CD4-positive, alpha-beta T cell treated with Interleukin-10 for 1 hour (primary cell): ENCODE measurements at regions not wholly inside any gene's neighbourhood (a gene's known extent, or its start where the extent isn't known, plus 50 kb on each side); places are given as distances from the start of the nearest gene placed in this dataset.
"Not testable (repeated sequence)": the region's sequence is repeated elsewhere in the genome, so short reads cannot be mapped to it uniquely, and the experiment has no call there.

Source experiments
- DNase-seq: peaks from one replicate; pipeline ENCODE4 v3.0.0-alpha.2; 2020

GRCh38 chr2:51795248-51795888 lies 763.4 kb upstream of the NRXN1 start:
- no peak for DNase-seq

DNA sequence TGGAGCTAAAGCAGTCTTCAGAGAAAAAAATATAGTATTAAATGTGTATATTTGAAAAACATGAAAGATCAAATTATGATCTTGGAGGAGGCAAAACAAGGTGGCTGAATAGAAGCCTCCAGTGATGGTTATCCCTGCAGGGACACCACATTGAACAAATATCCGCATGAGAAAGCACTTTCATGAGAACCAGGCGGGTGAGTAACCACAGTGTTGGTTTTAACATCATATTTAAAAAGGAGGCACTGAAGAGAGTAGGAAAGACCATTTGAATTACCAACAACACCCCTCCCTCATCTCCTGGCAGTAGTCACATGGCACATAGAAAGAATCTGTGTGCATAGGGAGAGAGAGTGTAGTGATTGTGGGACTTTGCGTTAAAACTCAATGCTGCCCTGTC lies 759.6 kb upstream of the NRXN1 start:
- DNase-seq: no peak

DNA sequence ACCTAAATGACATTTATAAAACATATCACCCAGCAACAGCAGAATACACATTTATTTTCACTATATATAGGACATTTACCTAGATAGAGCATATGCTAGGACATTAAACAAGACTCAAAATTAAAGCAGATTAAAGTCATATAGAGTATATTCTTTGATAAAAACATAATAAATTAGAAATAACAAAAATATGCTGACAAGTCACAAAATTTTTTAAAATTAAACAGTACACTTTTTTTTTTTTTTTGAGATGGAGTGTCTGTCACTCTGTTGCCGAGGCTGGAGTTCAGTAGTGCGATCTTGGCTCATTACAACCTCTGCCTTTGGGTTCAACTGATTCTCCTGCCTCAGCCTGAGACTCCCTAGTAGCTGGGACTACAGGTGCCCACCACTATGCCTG lies 758.9 kb upstream of the NRXN1 start:
- DNase-seq: no peak

DNA sequence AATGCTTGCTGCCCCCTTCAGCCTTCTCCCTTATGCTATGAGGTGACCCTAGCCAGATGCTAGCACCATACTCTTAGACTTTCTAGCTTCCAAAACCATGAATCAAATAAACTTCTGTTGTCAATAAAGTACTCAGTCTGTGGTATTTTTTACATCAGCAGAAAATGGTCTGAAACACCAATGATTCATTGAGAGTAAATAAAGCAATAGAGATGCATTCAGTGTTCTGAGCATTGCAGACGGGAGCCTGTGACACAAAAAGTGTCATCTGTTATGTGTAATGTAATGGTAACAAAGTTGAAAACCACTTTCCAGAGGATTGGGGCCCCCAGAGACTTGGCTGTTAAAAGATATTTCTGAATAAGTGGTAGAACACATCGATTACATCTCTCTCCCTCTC lies 758.0 kb upstream of the NRXN1 start:
- no peak for DNase-seq

DNA sequence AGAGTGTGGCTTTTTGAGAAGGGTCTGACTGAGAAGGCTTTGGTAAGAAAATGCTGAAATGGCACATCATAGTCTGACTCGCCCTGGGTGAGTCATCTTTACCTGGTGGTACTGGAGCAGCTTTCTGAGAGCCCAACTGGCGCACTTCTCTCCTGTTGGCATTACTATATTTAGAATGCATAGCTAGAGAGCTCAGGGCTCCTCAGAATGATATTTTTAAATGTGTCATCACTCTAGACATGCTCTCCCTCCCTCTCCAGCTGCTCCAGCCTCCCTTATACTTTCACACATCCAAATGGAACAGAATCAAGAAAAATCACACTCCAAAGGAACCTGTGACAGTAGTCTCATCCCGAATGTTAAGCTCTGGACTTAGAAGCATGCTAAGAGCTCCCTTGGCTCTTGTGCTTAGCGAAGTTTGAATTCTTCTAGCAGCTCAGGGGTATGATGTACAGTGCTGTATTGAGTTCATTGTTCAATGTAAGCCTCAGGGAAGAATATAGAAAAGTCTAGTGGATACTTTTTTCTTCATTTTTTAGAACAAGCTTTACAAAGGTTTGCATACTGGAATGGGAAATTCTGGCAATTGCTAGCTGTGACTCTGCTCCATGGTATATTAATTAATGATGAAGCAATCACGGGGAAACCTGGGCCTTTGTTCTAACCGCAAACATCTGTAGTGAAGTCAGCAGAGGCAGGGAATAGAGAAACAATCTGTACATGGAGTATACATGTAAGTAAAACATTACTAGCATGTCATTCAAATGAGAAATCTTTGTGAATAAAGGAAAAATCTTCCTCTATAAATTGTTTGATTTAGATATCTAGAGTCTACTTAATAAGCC lies 751.2 kb upstream of the NRXN1 start:
- no peak for DNase-seq

- no peak for DNase-seq
These were observed 749.8 kb upstream of the NRXN1 start for GRCh38 chr2:51781691-51782090.

DNA sequence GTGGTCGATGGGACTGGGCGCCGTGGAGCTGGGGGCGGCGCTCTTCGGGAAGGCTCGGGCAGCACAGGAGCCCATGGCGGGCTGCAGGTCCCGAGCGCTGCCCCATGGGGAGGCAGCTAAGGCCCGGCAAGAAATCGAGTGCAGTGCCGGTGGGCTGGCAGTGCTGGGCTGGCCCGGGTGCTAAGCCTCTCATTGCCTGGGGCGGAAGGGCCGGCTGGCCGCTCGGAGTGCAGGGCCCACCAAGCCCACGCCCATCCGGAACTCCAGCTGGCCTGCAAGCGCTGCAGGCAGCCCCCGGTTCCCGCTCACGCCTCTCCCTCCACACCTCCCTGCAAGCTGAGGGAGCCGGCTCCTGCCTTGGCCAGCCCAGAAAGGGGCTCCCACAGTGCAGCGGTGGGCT lies 748.4 kb upstream of the NRXN1 start:
- no peak for DNase-seq

DNA sequence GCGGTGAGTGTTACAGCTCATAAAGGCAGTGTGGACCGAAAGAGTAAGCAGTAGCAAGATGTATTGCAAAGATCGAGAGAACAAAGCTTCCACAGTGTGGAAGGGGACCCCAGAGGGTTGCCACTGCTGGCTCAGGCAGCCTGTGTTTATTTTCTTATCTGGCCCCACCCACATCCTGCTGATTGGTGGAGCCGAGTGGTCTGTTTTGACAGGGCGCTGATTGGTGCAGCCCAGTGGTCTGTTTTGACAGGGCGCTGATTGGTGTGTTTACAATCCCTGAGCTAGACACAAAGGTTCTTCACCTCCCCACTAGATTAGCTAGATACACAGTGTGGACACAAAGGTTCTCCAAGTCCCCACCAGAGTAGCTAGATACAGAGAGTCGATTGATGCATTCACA lies 747.8 kb upstream of the NRXN1 start:
- not testable (repeated sequence) for DNase-seq

DNA sequence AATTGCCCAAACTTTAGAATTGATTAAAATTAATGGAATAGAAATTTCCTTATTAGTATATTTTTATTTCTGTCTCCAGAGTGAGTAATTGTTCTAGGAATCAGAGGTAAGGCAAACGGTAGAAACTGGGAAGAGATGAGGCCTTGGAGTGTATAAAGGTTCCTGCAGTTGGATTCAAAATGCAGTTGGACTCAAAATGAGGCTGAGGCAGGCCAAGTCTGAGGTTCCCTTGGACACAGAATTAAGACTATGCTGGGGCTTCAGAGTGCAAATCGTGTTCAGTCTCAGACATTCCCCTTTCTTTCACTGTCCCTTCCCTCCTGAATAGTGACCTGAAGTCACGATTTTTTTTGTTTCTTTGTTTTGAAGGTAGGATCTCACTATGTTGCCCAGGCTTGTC lies 746.9 kb upstream of the NRXN1 start:
- DNase-seq: no peak

DNA sequence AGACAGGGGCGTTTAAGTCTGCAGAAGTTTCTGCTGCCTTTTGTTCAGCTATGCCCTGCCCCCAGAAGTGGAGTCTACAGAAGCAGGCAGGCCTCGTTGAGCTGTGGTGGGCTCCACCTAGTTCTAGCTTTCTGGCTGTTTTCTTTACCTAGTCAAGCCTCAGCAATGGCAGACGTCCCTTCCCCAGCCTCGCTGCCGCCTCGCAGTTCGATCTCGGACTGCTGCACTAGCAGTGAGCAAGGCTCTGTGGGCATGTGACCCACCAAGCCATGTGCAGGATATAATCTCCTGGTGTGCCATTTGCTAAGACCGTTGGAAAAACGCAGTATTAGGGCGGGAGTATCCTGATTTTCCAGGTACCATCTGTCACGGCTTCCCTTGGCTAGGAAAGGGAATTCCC lies 742.7 kb upstream of the NRXN1 start:
- not testable (repeated sequence) for DNase-seq

DNA sequence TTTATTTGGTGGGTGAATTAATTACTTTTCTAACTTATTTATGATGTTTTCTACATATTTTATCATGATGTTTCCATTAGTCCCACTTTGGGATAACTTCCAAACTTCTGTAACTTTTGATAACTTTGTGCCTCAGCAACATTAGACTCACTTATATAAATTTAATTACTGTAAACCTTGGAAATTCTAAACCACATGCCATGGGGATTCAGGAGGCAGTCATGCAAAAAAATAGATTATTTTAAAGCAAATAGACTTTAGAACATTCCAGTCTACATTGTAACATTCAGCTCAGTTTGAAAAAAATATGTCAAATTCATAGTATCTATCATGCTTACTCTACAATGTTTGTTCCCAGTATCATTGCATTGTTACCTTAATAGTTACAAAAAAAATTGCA lies 728.5 kb upstream of the NRXN1 start:
- no peak for DNase-seq

- DNase-seq: no peak
These were observed 726.1 kb upstream of the NRXN1 start for GRCh38 chr2:51758081-51758480.

- DNase-seq: no peak
These were observed 702.2 kb upstream of the NRXN1 start for GRCh38 chr2:51734115-51734514.

DNA sequence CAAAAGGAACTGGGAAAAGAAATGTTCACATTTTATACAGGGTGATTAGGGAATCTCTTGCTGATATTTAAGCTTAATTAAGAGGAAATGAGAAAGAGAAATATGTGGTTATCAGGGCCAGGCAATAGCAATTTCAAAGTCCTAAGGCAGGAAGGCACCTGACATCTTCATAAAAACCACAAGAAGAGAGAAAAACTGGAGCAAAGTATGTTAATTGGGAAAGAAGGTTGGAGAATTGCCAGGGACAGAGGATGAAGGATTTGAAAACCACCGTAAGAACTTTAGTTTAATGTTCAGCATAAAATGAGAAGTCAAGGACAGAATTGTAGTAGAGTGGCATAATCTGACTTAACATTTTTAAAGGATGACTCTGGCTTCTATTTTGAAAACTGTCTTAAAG lies 691.8 kb upstream of the NRXN1 start:
- DNase-seq: no peak

DNA sequence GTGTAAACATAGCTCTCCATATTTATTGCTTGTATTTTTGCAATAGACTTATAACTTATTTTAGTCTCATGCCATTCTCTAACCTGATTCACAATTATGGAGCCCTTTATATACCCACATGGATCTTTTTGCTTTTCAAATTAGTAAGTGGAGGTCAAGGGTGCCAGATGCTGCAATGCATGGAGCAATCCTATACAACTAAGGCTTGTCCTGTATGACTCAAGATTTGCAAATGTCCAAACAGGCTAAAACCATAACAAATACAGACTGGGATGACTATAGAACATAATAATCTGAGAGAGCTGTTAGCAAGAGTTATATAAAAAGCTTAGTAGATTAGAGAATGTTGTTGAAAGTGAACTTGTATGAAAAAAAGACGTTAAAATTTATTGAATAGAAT lies 690.4 kb upstream of the NRXN1 start:
- DNase-seq: no peak

DNA sequence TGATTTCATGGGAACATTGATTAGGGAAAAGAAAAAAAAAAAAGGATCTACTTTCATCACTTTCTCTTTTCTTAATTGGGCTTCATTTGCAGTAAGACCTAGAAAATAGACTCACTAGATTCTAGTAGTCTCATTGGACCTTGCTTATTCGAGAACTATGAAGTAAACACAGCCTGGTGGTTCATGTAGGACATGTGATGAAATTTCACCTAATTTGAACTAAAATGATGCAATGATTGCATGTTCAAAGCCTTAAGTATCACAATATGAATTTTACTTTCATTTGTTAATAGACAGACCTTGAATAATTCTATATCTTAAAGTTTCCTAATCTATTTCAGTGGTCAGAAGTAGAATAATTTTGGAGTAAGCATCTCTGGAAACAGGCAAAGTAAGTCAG lies 688.9 kb upstream of the NRXN1 start:
- no peak for DNase-seq

DNA sequence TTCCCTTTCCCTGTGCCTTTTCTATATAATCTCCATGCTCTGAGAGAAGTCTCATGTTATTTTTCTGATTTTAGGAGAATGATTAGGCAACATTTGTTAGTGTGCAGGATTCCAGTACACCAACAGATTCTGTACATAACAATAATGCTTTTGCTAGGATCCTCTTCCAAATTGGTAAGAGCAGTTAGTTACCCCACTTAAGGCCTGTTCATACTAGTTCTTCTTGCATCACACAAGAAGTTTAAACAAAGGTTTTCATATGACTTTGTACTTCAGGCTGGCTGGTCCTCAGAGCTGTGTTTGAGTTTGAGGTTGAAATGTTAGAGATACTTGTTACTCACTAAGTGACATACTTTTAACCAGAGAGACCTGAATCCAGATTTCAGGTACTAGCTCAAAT lies 686.9 kb upstream of the NRXN1 start:
- DNase-seq: no peak

DNA sequence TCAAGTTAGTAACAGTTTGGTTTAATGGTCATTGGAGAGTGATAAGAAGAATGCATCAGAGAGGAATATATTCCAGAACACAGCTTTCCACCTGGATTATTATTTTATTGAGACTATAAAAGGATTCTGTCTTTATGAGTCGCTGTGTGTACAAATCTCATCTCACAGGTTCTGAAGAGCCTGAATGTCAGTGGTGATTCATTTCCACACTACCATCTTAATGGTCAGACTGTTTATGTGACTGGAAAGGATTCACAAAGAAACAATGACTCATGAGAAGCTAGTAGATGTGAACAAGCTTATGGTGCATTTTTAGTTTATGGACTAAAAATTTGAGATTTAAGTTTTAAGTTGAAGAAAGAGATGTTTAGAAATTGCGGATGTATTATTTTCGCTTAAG lies 685.4 kb upstream of the NRXN1 start:
- no peak for DNase-seq

DNA sequence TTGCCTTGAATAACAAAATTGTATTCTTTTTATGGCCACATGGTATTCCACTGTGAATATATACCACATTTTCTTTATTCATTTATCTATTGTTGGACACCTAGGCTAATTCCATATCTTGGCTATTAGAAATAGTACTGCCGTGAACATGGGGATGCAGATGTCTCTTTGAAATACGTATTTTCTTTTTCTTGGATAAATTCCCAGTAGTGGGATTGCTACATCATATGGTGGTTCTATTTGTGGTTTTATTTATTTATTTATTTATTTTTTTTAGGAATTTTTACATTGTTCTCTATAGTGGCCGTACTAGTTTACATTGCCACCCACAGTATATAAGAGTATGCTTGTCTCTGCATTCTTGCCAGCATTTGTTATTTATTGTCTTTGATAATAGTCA lies 679.8 kb upstream of the NRXN1 start:
- no peak for DNase-seq

GRCh38 chr2:51710222-51710621 lies 678.3 kb upstream of the NRXN1 start:
- DNase-seq: no peak

DNA sequence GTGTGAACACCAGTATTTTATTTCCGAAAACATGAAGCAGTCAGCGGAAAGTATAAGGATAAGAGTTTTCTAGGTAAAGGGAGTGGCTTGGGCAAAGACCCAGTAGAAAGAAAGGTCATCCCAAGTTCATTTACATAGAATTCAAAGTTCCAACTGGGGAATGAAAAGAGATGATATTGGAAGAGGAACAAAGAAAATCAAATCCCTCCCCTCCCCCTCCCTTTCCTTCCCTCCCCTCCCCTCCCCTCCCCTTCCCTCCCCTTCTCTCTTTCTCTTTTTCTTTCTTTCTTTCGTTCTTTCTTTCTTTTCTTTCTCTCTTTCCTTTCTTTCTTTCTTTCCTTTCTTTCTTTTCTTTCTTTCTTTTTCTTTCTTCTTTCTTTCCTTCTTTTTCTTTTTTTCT lies 675.7 kb upstream of the NRXN1 start:
- DNase-seq: no peak

- DNase-seq: no peak
These were observed 674.3 kb upstream of the NRXN1 start for GRCh38 chr2:51706220-51706619.

GRCh38 chr2:51705417-51705816 lies 673.5 kb upstream of the NRXN1 start:
- DNase-seq: no peak

DNA sequence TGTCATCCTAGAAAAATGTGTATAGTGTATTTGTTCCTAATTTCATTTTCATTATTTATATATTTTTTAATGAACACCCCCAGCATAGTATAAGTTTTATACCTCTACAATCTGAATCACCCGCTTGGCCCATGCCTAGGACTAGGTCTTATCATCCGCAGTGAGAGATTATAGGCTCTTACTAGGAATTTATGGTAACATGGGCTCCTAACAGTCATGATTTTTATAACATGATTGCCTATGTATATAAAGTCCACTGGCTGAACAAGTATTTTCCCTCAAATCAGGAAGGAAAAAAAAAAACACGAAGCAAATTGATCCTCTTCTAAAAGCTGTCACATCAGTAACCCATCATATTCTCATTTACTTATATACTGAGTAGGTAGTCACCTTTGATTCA lies 666.1 kb upstream of the NRXN1 start:
- DNase-seq: no peak

DNA sequence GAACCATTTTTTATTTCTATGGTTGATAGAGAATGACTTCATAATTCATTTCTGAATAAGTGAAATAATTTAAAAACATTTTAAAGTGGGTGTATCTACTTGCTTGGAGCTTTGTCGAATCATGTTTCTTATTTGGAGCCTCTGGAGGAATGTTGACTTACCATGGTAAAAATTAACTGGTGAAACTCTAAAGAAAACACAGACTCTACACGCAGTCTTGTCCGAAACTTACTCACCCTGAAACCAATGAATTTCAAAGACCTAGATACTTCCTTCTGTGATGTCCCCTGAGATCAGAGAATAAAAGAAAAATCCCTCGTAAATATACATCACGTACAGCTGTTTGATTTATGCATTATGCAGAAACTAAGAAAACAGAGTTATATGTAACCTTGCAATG lies 665.2 kb upstream of the NRXN1 start:
- no peak for DNase-seq
